T47D (cell line): ENCODE measurements at regions not wholly inside any gene's neighbourhood (a gene's known extent, or its start where the extent isn't known, plus 50 kb on each side); places are given as distances from the start of the nearest gene placed in this dataset.
A peak's percentile ranks its signal among the peaks of the same experiment; 100 is the strongest.
"Not testable (repeated sequence)": the region's sequence is repeated elsewhere in the genome, so short reads cannot be mapped to it uniquely, and the experiment has no call there.

ENCODE experiments used
- DNase-seq, 2 experiments: peaks; one replicate each; pipeline versions ENCODE4 v3.0.0 to v3.0.0-alpha.2; 2011 to 2012; ENCODE audit warnings: low read depth in 1 of 2, low spot score in 1 of 2
- JUND ChIP-seq: IDR thresholded peaks from 2 replicates; pipeline ENCODE4 v1.6.1; 2012; ENCODE audit warnings: low read depth
- in situ Hi-C: cut with HindIII; loops from 2 replicates; pipeline ENCODE4 v1.10.0; 2016; ENCODE audit warnings: low sequenced_read_pairs, low pct_unique_long_range_greater_than_20kb

DNA sequence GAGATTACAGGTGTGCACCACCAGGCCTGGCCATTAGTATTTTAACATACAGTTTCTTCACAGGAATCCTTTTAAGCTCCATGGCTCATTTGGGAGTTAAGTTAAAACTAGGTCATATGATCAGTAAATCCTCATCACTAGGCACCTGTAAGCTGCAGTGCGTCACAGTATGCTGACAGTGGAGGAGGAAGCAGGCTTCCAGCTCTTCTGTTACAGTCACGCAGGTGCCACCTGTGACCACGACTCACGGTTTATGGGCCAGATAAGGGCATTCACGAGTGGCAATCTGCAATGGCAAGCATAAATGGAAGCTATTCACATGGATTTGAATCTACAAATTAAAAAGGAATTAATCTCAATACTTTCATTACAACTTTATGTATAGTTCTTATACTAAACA is 129.4 kb upstream of the BCOR start:
- in situ Hi-C loops = no loop called here
- no peak for DNase-seq
- no peak for TF ChIP-seq JUND

DNA sequence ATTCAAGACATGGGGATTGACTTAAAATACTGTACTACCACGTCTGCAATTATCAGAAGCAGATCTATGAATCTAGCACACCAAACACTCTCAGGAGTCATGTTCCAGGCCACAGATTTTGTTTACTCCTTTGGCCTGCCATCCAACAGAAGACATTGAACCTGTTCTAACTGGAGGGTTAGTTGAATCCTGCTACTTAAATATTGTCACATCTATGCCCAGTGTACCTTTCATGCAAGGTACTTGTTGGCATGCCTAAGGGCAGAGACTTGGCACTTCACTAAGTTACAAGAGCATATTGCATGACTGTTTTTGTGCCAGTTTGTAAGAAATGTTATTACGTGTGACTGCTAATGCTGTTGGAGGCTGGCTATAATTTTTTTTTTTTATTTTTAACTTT is 126.9 kb upstream of the BCOR start:
- DNase-seq = peak; percentile 23 to 92
- in situ Hi-C loops = no loop called here
- TF ChIP-seq JUND = no peak

DNA sequence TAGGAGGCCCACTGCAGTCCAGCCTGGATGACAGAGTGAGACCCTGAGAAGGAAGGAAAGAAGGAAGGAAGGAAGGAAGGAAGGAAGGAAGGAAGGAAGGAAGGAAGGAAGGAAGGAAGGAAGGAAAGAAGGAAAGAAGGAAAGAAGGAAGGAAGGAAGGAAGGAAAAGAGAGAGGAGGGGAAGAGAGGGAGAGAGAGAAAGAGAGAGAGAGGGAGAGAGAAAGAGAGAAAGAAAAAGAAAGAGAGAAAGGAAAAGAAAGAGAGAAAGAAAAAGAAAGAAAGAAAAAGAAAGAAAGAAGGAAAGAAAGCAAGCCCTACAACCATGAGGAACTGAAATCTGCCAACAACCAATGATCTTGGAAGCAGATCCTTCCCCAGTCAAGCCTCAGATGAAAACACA is 124.9 kb upstream of the BCOR start:
- in situ Hi-C loops, DNase-seq: not testable (repeated sequence)

DNA sequence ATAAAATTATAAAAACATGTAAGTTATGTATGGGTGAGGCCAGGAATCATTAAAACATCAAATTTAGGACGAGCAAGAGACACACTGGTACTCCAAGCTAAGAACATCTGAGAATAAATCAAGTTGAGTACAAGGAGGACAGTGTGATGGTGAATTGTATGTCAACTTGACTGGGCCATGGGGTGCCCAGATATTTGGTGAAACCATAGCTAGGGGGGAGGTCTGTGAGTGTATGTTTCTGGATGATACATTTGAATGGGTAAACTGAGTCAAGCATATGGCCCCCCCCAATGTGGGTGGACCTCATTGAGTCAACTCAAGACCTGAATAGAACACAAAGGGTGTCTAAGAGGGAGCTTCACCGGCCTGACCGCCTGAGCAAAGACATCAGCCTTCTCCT is 115.3 kb upstream of the BCOR start:
- in situ Hi-C loops = no loop called here
- no peak for TF ChIP-seq JUND
- DNase-seq = no peak

DNA sequence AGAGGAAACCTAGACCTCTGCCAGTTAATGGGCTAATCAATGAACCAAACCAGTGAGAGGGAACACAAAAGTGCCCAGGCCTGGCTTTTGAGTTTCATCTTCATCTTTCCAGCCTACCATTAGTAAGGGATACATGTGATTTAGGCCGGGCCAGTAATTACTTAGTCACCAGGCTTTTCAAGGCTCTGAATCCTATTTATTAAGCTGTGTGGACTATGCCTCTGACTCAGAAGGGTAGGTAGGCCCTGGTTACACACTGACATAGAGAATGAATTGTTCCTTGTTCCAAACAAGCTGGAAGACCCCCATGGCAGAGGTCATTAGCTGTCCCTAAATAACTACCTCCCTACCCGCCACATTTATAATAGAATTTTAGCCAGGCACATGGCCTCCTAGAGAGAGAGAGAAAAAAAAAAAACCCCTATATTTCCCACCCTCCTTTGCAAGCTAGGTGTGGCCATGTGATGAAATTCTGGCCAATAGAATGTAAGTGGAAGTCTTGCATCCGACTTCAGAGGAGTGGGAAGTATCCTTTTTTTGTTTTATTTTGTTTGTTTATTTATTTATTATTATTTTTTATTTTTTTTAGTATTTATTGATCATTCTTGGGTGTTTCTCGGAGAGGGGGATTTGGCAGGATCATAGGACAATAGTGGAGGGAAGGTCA is 112.3 kb upstream of the BCOR start:
- TF ChIP-seq JUND = no peak
- no peak for DNase-seq
- in situ Hi-C loops = no loop called here

DNA sequence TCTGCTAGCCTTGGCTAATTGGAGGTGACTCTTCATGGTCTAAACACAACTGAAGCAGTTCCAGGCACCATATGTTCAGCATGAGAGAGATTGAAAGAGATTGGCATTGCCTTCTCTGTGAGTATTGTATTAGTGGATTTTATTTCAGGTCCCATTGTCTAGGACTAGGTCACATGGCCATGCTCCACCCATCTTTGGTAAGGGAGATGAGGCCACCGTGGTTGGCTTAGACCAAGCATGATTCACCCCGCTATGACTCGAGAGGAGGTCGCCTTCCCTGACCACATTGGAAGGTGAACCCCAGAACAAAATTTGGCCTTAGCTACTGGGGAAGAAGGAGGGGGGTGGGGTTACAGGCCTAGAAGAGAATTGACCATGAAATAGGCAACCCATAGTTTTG is 109.9 kb upstream of the BCOR start:
- no peak for TF ChIP-seq JUND
- DNase-seq = no peak
- in situ Hi-C loops = no loop called here

DNA sequence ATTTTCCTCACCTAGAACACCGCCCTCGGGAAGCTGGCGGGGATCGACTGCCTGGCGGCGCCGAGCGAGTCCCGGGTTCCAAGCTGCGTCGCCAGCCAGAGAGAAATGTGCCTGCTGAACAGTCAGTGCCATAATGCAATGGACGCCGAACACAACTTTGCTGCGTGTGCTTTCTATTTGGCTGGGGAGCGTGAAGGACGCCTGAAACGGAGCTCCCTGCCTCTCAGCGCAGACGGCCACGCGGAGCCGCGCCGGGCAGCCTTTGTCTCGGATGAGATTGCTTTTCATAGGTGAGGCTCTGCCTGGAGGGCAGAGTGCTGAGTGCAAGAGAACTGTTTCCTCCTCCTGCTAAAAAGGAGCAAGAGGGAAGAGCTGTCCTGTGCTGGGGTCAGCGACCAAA is 107.7 kb upstream of the BCOR start:
- in situ Hi-C loops = no loop called here
- TF ChIP-seq JUND = no peak
- DNase-seq = peak; percentile 26 to 30

DNA sequence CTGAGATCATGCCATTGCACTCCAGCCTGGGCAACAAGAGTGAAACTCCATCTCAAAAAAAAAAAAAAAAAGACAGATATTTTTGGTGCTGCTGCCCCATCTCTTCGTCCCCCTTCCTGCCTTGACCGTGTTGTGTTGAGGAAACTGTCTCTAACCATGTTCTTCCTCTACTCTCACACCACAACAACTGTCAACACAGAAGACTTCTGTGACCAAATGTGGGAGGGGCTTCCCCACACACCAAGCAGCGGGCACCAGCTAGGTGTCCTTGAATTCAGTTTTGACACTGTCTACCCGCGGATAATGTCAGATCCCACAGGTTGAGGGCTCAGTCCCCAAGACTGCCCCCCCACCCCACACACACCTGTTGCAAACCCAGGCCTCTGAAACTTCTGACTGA is 104.7 kb upstream of the BCOR start:
- TF ChIP-seq JUND = no peak
- no peak for DNase-seq
- in situ Hi-C loops = no loop called here

DNA sequence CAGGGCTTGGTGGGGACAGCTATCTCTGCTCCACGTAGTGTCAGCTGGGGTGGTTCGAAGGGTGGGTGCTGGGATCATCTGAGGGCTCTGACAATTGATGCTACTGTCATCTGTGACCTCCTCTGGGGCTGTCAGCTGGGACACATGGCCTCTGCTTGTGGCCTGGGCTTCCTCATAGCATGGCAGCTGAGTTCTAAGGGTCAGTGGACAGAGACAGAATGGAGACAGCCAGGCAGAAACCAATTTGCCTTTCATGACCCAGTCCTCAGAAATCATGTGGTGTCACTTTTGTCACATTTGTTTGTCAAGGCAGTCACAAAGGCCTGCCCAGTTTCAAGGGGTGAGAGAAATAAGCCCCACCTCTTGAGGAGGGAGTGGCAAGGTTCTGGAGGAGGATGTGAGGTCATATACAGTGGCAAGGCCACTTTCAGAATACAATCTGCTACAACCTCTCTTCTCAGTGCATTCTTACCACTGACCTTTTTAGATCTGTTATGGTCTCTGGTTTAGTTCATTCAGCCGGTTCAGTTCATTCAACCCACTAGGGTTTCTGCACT is 103.6 kb upstream of the BCOR start:
- TF ChIP-seq JUND = no peak
- DNase-seq = no peak
- in situ Hi-C loops = no loop called here

DNA sequence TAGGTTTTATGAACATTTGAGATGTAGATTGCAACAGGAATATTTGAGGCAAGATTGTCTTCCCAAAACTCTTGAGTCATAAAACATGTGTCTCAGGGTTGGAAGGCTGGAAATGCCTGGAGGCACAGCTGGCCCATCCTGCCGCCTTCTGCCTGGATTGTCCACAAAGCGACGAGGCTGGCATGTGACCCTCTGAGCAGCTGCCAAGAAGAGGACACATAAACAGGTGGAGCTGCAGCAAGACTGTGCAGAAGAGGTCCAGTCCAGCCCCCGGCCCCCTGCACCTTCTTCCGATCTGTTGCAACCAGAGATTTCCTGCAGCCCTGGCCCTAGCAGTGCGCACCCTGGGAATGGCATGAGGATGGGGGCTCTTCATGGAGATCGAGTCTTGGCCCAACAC is 101.9 kb upstream of the BCOR start:
- DNase-seq = no peak
- in situ Hi-C loops = no loop called here
- no peak for TF ChIP-seq JUND

DNA sequence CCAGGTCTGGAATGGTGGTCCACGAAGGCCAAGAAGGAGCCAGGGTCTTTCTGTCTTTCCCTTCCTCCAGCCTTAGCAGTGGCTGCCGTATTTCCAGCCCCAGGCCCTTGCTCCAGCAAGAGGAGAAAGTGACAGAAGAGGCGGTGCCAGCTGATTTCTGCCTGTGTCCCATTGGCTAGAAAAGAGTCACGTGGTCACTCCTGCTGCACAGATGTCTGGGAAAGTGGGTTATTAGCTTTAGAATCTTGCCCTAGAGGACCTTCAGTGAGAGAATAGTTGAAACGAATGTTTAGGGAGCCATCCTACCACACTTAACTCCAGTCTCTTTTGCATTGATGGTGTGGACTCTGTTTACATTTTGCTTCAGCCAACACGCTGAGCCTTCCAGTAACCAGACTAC is 99.3 kb upstream of the BCOR start:
- TF ChIP-seq JUND = no peak
- in situ Hi-C loops = no loop called here
- no peak for DNase-seq

DNA sequence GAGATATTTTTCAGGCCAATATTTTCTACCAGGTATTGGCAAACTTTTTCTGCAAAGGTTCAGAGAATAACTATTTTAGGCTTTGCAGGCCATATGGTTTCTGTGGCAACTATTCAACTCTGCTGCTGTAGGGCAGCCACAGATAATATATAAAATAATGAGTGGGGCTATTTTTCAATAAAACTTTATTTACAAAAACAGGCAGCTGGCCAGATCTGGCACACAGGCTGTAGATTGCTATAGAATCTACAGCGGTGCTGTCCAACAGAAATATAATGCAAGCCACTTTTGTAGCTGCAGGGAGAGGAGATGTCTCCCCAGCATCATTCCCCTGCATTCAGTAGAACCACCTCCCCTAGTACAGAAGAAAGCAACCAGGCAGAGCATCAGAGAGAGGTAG is 97.6 kb upstream of the BCOR start:
- DNase-seq = no peak
- in situ Hi-C loops = no loop called here
- no peak for TF ChIP-seq JUND

DNA sequence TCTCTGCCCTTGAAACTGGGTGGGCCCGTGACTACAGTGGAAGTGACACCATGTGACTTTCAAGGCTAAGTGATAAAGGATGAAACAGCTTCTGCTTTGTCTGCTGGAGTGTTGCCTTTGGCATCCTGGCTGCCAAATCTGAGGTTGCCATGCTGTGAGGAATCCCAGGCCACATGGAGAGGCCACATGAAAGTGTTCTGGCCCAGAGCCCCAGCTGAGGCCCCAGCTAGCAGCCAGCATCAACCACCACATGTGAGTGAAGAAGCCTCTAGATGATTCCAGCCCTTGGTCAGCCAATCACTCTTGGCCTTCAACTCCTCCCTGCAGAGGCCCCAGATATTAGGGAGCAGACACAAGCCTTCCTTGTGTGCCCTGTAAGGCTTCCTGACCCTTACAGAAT is 94.4 kb upstream of the BCOR start:
- no peak for DNase-seq
- in situ Hi-C loops = no loop called here
- TF ChIP-seq JUND = no peak

DNA sequence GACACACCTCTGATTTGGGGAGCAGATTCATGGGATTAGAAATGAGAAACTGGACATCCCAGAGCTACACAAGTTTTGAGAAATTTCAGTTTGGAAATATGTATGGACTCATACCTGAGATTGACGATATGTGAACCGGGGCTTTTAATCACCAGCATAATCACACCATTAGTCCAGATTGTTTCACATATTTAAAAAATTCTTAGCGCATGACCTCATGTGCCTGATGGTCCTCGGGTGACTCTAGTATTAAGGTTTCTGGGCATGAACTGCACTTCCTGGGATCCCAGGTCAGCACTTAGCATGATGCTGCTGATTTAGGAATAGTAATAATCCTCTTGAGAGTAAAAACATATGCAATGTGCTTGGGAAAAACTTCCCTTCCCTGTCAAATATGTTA is 91.9 kb upstream of the BCOR start:
- TF ChIP-seq JUND = no peak
- in situ Hi-C loops = no loop called here

More for the DNA sequence above, 91.9 kb upstream of the BCOR start:
- no peak for DNase-seq
